ENCODE measurements at regions not wholly inside any gene's neighbourhood (a gene's known extent, or its start where the extent isn't known, plus 50 kb on each side); places are given as distances from the start of the nearest gene placed in this dataset.
"Not testable (repeated sequence)": the region's sequence is repeated elsewhere in the genome, so short reads cannot be mapped to it uniquely, and the experiment has no call there.

- TF ChIP-seq TCF7L2 (IDR thresholded peaks at IDR 0.05; ENCODE audit: borderline replicate concordance, extremely low read depth, insufficient read depth, insufficient read length), result no peak
- no peak for TF ChIP-seq EGR1 (IDR thresholded peaks at IDR 0.05; ENCODE audit: low read depth)
- TF ChIP-seq, protein P1, sequence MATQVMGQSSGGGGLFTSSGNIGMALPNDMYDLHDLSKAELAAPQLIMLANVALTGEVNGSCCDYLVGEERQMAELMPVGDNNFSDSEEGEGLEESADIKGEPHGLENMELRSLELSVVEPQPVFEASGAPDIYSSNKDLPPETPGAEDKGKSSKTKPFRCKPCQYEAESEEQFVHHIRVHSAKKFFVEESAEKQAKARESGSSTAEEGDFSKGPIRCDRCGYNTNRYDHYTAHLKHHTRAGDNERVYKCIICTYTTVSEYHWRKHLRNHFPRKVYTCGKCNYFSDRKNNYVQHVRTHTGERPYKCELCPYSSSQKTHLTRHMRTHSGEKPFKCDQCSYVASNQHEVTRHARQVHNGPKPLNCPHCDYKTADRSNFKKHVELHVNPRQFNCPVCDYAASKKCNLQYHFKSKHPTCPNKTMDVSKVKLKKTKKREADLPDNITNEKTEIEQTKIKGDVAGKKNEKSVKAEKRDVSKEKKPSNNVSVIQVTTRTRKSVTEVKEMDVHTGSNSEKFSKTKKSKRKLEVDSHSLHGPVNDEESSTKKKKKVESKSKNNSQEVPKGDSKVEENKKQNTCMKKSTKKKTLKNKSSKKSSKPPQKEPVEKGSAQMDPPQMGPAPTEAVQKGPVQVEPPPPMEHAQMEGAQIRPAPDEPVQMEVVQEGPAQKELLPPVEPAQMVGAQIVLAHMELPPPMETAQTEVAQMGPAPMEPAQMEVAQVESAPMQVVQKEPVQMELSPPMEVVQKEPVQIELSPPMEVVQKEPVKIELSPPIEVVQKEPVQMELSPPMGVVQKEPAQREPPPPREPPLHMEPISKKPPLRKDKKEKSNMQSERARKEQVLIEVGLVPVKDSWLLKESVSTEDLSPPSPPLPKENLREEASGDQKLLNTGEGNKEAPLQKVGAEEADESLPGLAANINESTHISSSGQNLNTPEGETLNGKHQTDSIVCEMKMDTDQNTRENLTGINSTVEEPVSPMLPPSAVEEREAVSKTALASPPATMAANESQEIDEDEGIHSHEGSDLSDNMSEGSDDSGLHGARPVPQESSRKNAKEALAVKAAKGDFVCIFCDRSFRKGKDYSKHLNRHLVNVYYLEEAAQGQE (IDR thresholded peaks at IDR 0.05; ENCODE audit: low read depth), result no peak
- TF ChIP-seq ZNF274 (IDR thresholded peaks at IDR 0.05; ENCODE audit: low read depth, low read length), result no peak
- no peak for TF ChIP-seq SP1 (IDR thresholded peaks at IDR 0.05; ENCODE audit: low read depth)
- TF ChIP-seq JUND (IDR thresholded peaks at IDR 0.05), result no peak
- TF ChIP-seq POLR2AphosphoS5 (IDR thresholded peaks at IDR 0.05; ENCODE audit: low read depth, low read length), result no peak
- TF ChIP-seq FOSL1 (IDR thresholded peaks at IDR 0.05; ENCODE audit: low read depth), result no peak
- TF ChIP-seq POLR2A (IDR thresholded peaks at IDR 0.05; ENCODE audit: borderline replicate concordance, extremely low read depth, insufficient read depth, insufficient read length), result no peak
- TF ChIP-seq, protein P2, sequence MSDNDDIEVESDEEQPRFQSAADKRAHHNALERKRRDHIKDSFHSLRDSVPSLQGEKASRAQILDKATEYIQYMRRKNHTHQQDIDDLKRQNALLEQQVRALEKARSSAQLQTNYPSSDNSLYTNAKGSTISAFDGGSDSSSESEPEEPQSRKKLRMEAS (IDR thresholded peaks at IDR 0.05), result no peak
- no peak for TF ChIP-seq ZBTB33 (IDR thresholded peaks at IDR 0.05; ENCODE audit: extremely low read depth, insufficient replicate concordance, low read length)
- TF ChIP-seq ZFX (IDR thresholded peaks at IDR 0.05), result no peak
- TF ChIP-seq, protein P3, sequence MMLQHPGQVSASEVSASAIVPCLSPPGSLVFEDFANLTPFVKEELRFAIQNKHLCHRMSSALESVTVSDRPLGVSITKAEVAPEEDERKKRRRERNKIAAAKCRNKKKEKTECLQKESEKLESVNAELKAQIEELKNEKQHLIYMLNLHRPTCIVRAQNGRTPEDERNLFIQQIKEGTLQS (IDR thresholded peaks at IDR 0.05), result no peak
- TF ChIP-seq CBX3 (IDR thresholded peaks at IDR 0.05; ENCODE audit: low read depth), result no peak
- no peak for TF ChIP-seq YY1 (IDR thresholded peaks at IDR 0.05; ENCODE audit: extremely low read depth, insufficient replicate concordance, low read depth, low read length)
- intact Hi-C loops (cut with micrococcal nuclease), result no loop called here
- Histone ChIP-seq H2AFZ (ENCODE audit: low read depth, low read length, poor library complexity, severe bottlenecking) (no peak overlapping the region), H3K79me2 (ENCODE audit: insufficient read depth, low read length) (no peaks in the 10 kb centered on the region), H3K9ac (ENCODE audit: low read length) (no peak overlapping the region), H3K27me3 (ENCODE audit: insufficient read depth, low read length) (no peaks in the 10 kb centered on the region), H3K9me3 (ENCODE audit: control insufficient read depth in 1 of 2, insufficient read depth in 1 of 2, low read depth in 1 of 2, low read length in 2 of 2) (no peaks in the 10 kb centered on the region), H3K9me2 (ENCODE audit: insufficient read depth) (no peaks in the 10 kb centered on the region), H3K4me3 (replicated peaks in 1 of 2; ENCODE audit: low read depth in 1 of 2, low read length in 2 of 2) (no peak overlapping the region), H4K20me1 (ENCODE audit: insufficient read depth) (no peaks in the 10 kb centered on the region), H3K27ac (ENCODE audit: low read depth, low read length) (no peak overlapping the region), H3K4me1 (ENCODE audit: control insufficient read depth in 1 of 2, insufficient read depth in 2 of 2, low read length in 2 of 2) (no peaks in the 10 kb centered on the region), H3K36me3 (ENCODE audit: control insufficient read depth in 1 of 2, insufficient read depth in 2 of 2, low read length in 2 of 2) (no peaks in the 10 kb centered on the region), H3K4me2 (ENCODE audit: low read length) (no peak overlapping the region)
- ChIA-PET RAD21 (ENCODE audit: low non-redundant PET in 1 of 2, low total read pairs in 2 of 2, uncharacterized antibody in 2 of 2, unreplicated experiment in 2 of 2) (no interaction called here), POLR2A (no interaction called here), CTCF (no interaction called here)
- no peak for ATAC-seq
- BruUV-seq (replicated peaks), result no TSS peak
- no peak for DNase-seq (ENCODE audit: low read depth, low spot score)
Observed at GRCh38 chr4:169327951-169328350, 57.2 kb upstream of the SH3RF1 start.

- H3K4me3 ChIP-seq (replicated peaks in 1 of 2; ENCODE audit: low read depth in 1 of 2, low read length in 2 of 2); H4K20me1 ChIP-seq (ENCODE audit: insufficient read depth); H3K36me3 ChIP-seq (ENCODE audit: control insufficient read depth in 1 of 2, insufficient read depth in 2 of 2, low read length in 2 of 2); RAD21 ChIA-PET (ENCODE audit: low non-redundant PET in 1 of 2, low total read pairs in 2 of 2, uncharacterized antibody in 2 of 2, unreplicated experiment in 2 of 2); H3K27me3 ChIP-seq (ENCODE audit: insufficient read depth, low read length); H3K79me2 ChIP-seq (ENCODE audit: insufficient read depth, low read length); H3K4me1 ChIP-seq (ENCODE audit: control insufficient read depth in 1 of 2, insufficient read depth in 2 of 2, low read length in 2 of 2); ATAC-seq; H3K9me3 ChIP-seq (ENCODE audit: control insufficient read depth in 1 of 2, insufficient read depth in 1 of 2, low read depth in 1 of 2, low read length in 2 of 2); CTCF ChIA-PET; POLR2A ChIA-PET; H3K9me2 ChIP-seq (ENCODE audit: insufficient read depth); H3K27ac ChIP-seq (ENCODE audit: low read depth, low read length); H2AFZ ChIP-seq (ENCODE audit: low read depth, low read length, poor library complexity, severe bottlenecking); intact Hi-C loops (cut with micrococcal nuclease); H3K9ac ChIP-seq (ENCODE audit: low read length); H3K4me2 ChIP-seq (ENCODE audit: low read length); DNase-seq (ENCODE audit: low read depth, low spot score); BruUV-seq (replicated peaks): not testable (repeated sequence)
Observed at GRCh38 chr4:169323925-169324324, 53.2 kb upstream of the SH3RF1 start.

Measured in HCT116 (cell line).